VCaP (cell line): ENCODE measurements at regions not wholly inside any gene's neighbourhood (a gene's known extent, or its start where the extent isn't known, plus 50 kb on each side); places are given as distances from the start of the nearest gene placed in this dataset.

Experiments
- H3K27ac ChIP-seq: fragments of 450-650 bp; 2 replicates; pipeline ENCODE4 v1.5.1; 2017
- TF ChIP-seq, protein P1 (sequence below): fragments of 450-650 bp; conservative IDR thresholded peaks from 2 replicates; pipeline ENCODE4 v1.5.1; 2017; ENCODE audit warnings: mild to moderate bottlenecking, moderate library complexity

DNA sequence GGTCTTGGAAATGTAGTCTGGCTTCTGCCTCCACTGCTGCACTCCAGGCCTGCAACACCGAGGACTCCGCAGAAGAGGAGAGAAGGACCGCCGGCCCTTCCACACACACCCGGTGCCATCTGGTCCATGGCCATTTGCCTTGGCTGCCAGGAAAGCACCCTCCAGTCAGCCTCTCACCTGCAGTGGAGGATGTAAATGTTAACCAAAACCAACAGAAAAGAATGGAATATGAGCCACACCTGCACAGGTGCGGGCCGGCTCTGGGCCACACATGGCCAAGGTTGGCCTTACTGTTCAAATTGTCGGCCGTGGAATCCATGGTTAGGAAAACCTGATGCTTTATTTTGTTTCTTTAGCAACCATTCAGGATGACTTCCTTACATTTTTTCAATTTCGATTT, 178.3 kb upstream of the C2CD4B start:
- H3K27ac ChIP-seq = no peak overlapping the region
- TF ChIP-seq, protein P1, sequence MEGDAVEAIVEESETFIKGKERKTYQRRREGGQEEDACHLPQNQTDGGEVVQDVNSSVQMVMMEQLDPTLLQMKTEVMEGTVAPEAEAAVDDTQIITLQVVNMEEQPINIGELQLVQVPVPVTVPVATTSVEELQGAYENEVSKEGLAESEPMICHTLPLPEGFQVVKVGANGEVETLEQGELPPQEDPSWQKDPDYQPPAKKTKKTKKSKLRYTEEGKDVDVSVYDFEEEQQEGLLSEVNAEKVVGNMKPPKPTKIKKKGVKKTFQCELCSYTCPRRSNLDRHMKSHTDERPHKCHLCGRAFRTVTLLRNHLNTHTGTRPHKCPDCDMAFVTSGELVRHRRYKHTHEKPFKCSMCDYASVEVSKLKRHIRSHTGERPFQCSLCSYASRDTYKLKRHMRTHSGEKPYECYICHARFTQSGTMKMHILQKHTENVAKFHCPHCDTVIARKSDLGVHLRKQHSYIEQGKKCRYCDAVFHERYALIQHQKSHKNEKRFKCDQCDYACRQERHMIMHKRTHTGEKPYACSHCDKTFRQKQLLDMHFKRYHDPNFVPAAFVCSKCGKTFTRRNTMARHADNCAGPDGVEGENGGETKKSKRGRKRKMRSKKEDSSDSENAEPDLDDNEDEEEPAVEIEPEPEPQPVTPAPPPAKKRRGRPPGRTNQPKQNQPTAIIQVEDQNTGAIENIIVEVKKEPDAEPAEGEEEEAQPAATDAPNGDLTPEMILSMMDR = no peak

DNA sequence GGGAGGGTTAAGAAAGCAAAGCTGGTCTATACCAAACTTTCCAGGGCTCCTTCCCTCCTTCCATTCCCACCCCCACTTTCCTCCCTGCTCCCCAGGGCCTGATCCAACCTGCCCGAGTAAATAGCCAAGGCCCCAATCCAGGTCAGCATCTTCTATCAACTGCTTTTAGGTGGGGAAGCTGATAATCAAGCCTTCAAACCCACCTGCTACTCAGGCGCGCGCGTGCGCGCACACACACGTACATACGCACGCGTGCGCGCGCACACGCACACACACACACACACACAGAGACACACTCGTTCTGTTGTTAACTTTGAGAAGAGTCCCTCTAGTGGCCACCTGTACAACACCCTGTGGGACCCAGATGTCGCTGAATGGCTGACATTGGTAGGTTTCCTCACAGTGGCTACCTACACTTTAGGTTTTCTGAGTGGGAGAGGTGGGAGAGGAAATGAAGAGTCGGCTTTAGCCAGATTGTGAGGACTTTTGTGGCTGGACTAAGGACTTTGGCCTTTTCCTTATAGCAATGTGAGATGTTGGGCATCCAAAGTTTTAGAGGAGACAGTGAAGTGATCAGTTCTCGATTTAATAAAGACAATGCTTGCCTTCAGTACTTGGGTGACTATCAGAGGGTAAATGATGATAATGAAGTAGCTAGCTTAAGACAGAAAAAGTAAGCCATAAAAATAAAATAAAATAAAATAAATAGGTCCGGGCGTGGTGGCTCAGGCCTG, 179.9 kb upstream of the C2CD4B start:
- no peak overlapping the region for H3K27ac ChIP-seq

DNA sequence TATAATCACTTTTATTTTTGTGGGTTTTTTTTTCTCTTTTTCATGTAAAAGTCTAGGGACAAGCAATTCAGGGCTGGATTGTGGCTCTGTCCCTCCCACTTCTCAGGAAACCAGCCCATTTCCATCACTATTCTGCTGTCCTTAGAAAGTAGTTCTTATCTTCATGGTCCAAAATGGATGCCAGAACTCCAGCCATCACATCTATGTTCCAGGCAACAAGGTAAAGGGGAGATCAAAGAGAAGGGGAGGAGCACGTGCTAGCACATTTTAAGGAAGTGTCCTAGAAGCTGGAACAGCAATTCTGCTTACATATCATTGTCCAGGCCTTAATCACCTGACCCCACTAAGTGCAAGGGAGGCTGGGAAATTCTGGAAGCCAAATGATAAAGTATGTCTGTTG, 181.1 kb upstream of the C2CD4B start:
- TF ChIP-seq, protein P1 = no peak
- no peak overlapping the region for H3K27ac ChIP-seq

More for the DNA sequence above, 179.9 kb upstream of the C2CD4B start:
- TF ChIP-seq, protein P1 = peak; percentile 76

DNA sequence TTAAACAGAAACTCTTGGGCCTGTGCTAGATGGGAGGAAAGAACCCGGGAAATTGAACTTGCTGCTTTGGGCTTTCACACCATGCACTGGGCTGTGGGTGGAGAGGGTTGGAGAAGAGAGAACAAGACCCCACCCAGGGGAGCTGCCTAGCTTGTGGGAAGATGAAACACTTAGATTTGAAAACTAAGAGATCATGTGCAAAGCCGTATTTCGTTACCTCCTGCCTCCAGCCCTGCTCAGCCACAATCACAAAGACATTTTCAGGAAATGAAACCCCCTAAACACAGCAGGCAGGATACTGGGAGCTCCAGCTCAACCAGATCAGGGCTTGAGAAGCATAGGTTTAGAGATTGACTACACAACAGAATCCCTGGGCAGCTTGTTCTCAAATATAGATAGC, 183.0 kb upstream of the C2CD4B start:
- no peak overlapping the region for H3K27ac ChIP-seq
- TF ChIP-seq, protein P1 = no peak

DNA sequence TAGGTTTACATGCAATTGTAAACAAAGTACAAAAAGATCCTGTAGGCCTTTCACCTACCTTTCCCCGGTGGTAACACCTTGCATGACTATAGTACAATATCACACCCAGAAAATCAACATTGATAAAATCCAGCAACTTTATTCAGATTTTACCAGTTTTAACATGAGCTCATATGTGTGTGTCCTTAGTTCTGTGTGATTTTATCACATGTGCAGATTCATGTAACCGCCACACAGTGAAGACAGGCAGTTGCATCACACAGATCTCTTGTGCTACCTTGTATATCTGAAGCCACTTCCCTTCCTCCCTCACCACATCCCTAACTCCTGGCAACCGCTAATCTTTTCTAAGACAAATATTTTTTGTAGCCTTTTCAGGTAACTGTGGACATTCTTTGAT, 183.5 kb upstream of the C2CD4B start:
- H3K27ac ChIP-seq = no peak overlapping the region
- TF ChIP-seq, protein P1 = no peak

DNA sequence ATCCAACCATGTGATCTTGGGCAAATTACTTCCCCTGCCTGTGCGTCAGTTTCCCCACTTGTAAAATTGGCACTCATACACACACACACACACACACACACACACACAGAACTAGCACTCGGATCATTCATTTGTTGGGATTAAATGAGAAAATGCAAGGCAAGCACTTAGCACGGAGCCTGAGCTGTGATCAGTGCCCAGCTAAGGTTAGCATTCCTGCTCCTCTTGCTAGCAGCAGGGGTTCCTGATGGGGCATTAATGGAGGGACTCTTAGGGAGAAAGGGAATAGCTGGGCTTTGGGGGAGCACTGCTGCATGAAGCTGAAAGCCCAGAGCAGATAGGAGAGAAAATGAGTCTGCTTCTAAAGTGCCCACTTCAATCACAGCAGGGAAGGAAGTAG, 187.7 kb upstream of the C2CD4B start:
- no peak overlapping the region for H3K27ac ChIP-seq
- TF ChIP-seq, protein P1 = no peak

DNA sequence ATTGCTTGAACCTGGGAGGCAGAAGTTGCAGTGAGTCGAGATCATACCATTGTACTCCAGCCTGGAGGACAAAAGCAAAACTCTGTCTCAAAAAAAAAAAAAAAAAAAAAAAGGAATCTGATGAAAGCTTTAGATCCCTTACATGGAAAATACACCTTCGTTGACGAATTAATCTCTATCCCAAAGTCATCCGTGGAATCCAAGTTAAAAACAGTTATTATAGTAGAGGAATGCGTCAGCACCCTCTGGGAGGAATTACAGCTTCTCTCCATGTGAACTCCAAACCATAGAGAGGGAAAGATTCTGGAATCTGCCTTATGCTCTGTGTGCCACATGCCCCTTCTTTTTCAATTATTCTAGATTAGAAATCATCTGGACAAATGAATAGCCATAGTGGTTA, 192.3 kb upstream of the C2CD4B start:
- TF ChIP-seq, protein P1 = no peak
- H3K27ac ChIP-seq = no peak overlapping the region
